Keratinocyte (primary cell): ENCODE measurements at regions not wholly inside any gene's neighbourhood (a gene's known extent, or its start where the extent isn't known, plus 50 kb on each side); places are given as distances from the start of the nearest gene placed in this dataset.

ENCODE experiments used
- DNase-seq: peaks from one replicate; pipeline ENCODE4 v3.0.0-alpha.2; 2011; ENCODE audit warnings: low read depth, missing footprints, low spot score
- FAIRE-seq: peaks from 2 replicates; lab custom pipeline; 2011; peaks lifted over from hg19 to GRCh38; lab: Jason Lieb, UNC
- H2AFZ ChIP-seq: 2 replicates; pipeline ENCODE4 v1.6.0; 2012; ENCODE audit warnings: low read length, control low read depth, inconsistent platforms; ENCODE audit not compliant: control insufficient read depth
- H3K27ac ChIP-seq: 2 replicates; pipeline ENCODE4 v1.5.1; 2011; ENCODE audit warnings: low read length; ENCODE audit not compliant: control insufficient read depth, insufficient read depth
- H3K27me3 ChIP-seq: 3 replicates; pipeline ENCODE4 v1.6.0; 2011; ENCODE audit warnings: low read length; ENCODE audit not compliant: control insufficient read depth, insufficient read depth; ENCODE audit errors: extremely low read depth
- H3K36me3 ChIP-seq, 2 experiments: 2 replicates in 1 of 2; 3 replicates in 1 of 2; pipeline ENCODE4 v1.5.1; 2011; ENCODE audit warnings: low read length in 2 of 2, mild to moderate bottlenecking in 1 of 2; ENCODE audit not compliant: control insufficient read depth in 2 of 2, insufficient read depth in 2 of 2; ENCODE audit errors: extremely low read depth in 1 of 2
- H3K4me1 ChIP-seq: 3 replicates; pipeline ENCODE4 v1.5.1; 2011; ENCODE audit warnings: low read length; ENCODE audit not compliant: control insufficient read depth, insufficient read depth; ENCODE audit errors: extremely low read depth
- H3K4me2 ChIP-seq: 3 replicates; pipeline ENCODE4 v1.6.0; 2011; ENCODE audit warnings: low read depth, low read length; ENCODE audit not compliant: control insufficient read depth, insufficient read depth; ENCODE audit errors: extremely low read depth
- H3K4me3 ChIP-seq, 3 experiments: fragments of 200-600 bp in 1 of 3; sonication (generic) in 1 of 3; 2 replicates in 2 of 3; 3 replicates in 1 of 3; pipeline ENCODE4 v1.5.1; 2011 to 2016; ENCODE audit warnings: low read length in 3 of 3, mild to moderate bottlenecking in 3 of 3, control low read depth in 2 of 3, inconsistent platforms in 1 of 3, low read depth in 1 of 3, mixed read lengths in 1 of 3, mixed run types in 1 of 3, moderate library complexity in 1 of 3; ENCODE audit not compliant: control insufficient read depth in 2 of 3, insufficient read depth in 2 of 3; ENCODE audit errors: extremely low read depth in 1 of 3
- H3K79me2 ChIP-seq: 2 replicates; pipeline ENCODE4 v1.6.0; 2012; ENCODE audit warnings: low read length; ENCODE audit not compliant: control insufficient read depth, insufficient read depth
- H3K9ac ChIP-seq: 3 replicates; pipeline ENCODE4 v1.6.0; 2011; ENCODE audit warnings: low read length; ENCODE audit not compliant: control insufficient read depth, insufficient read depth; ENCODE audit errors: extremely low read depth
- H3K9me1 ChIP-seq: 3 replicates; pipeline ENCODE4 v1.6.0; 2011; ENCODE audit warnings: low read length; ENCODE audit not compliant: control insufficient read depth, insufficient read depth; ENCODE audit errors: extremely low read depth
- H3K9me3 ChIP-seq: 2 replicates; pipeline ENCODE4 v1.5.1; 2012; ENCODE audit warnings: low read depth, low read length; ENCODE audit not compliant: control insufficient read depth
- H4K20me1 ChIP-seq: 3 replicates; pipeline ENCODE4 v1.6.0; 2011; ENCODE audit warnings: low read length; ENCODE audit not compliant: control insufficient read depth, insufficient read depth; ENCODE audit errors: extremely low read depth
- EZH2 ChIP-seq: IDR thresholded peaks from one replicate; pipeline ENCODE4 v1.6.1; 2012; ENCODE audit warnings: inconsistent platforms, mild to moderate bottlenecking, low read length, moderate library complexity
- dilution Hi-C: fragments of 300-500 bp; cut with MboI; formaldehyde crosslinking; loops from one replicate; pipeline ENCODE4 v1.7.0; 2020; ENCODE audit warnings: low sequenced_read_pairs; ENCODE audit not compliant: extremely low pct_ligation_motif_present
- TF ChIP-seq, protein P1 (sequence below), 3 experiments: IDR thresholded peaks in 1 of 3; conservative IDR thresholded peaks in 1 of 3; optimal IDR thresholded peaks in 1 of 3; 2 replicates in 2 of 3; 3 replicates in 1 of 3; pipeline versions ENCODE3 to v1.5.1; 2011; ENCODE audit warnings: low read length in 3 of 3, mild to moderate bottlenecking in 3 of 3, moderate library complexity in 2 of 3, control low read depth in 1 of 3, inconsistent platforms in 1 of 3; ENCODE audit not compliant: insufficient read depth in 2 of 3; ENCODE audit errors: extremely low read depth in 1 of 3

DNA sequence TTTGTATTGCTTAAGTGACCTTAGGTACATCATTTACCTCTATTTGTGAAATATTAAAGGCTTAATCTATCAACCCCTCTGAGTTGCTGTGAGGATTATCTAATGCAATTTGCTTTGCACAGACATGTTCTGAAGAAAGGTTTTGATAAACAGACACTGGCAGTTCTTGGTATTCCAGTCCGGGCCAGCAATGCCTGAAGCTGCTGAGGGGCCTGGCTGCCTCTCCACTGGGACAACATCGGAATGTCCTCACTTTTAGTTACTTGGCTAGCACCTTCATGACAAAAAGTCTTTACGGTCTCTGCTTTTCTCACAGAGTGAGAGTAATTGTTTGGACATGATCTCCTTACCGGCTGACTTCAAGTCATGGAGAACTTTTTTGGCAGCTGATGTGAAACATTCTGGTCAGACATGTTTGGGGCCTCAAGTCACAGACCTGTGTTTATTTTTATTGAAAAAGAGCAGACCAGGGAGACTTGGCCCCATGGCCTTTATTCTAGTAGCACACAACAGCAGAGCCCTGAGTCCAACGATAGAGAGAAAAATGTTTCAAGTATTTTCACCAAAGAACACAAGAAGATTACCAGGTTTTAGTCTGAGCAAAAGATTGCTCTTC, 1112.3 kb upstream of the FANCL start:
- H3K79me2 ChIP-seq: no peaks in the 10 kb centered on the region
- no peak overlapping the region for H3K9ac ChIP-seq
- DNase-seq: no peak
- no peak overlapping the region for H3K4me2 ChIP-seq
- H3K9me1 ChIP-seq: no peaks in the 10 kb centered on the region
- no peak overlapping the region for H3K4me3 ChIP-seq
- H3K36me3 ChIP-seq: no peaks in the 10 kb centered on the region
- no peaks in the 10 kb centered on the region for H3K9me3 ChIP-seq
- peak overlapping the region; percentile 41 for H2AFZ ChIP-seq
- FAIRE-seq: peak; percentile 46
- TF ChIP-seq EZH2: no peak
- TF ChIP-seq, protein P1, sequence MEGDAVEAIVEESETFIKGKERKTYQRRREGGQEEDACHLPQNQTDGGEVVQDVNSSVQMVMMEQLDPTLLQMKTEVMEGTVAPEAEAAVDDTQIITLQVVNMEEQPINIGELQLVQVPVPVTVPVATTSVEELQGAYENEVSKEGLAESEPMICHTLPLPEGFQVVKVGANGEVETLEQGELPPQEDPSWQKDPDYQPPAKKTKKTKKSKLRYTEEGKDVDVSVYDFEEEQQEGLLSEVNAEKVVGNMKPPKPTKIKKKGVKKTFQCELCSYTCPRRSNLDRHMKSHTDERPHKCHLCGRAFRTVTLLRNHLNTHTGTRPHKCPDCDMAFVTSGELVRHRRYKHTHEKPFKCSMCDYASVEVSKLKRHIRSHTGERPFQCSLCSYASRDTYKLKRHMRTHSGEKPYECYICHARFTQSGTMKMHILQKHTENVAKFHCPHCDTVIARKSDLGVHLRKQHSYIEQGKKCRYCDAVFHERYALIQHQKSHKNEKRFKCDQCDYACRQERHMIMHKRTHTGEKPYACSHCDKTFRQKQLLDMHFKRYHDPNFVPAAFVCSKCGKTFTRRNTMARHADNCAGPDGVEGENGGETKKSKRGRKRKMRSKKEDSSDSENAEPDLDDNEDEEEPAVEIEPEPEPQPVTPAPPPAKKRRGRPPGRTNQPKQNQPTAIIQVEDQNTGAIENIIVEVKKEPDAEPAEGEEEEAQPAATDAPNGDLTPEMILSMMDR (optimal IDR thresholded peaks at IDR 0.05 in 1 of 3, IDR thresholded peaks at IDR 0.05 in 1 of 3, conservative IDR thresholded peaks at IDR 0.05 in 1 of 3; ENCODE audit: extremely low read depth in 1 of 3, insufficient read depth in 2 of 3, low read length in 3 of 3): no peak
- dilution Hi-C loops: no loop called here
- no peaks in the 10 kb centered on the region for H3K4me1 ChIP-seq
- no peak overlapping the region for H3K27ac ChIP-seq
- no peaks in the 10 kb centered on the region for H4K20me1 ChIP-seq
- H3K27me3 ChIP-seq: no peaks in the 10 kb centered on the region

DNA sequence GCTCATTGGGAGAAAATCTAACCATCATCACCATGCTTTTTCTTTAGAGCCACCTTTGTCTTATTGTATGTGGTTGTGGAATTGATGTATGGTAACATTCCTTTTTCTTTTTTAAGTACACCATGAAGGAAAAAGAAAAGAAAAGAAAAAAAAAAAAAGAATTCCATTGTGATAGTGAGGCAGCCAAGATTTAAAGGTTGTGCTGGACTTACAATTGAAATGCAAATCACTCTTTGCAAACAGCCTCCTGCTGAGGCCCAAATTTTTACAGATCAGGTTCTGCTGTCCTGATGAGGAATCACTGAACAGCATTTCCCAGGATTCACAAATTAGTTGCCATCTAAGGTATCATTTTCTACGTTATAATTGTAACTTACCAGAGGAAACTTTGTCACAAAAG, 1101.0 kb upstream of the FANCL start:
- no peak for FAIRE-seq
- dilution Hi-C loops: no loop called here
- no peaks in the 10 kb centered on the region for H3K36me3 ChIP-seq

More for the DNA sequence above, 1101.0 kb upstream of the FANCL start:
- Histone ChIP-seq H3K27ac (no peak overlapping the region), H3K4me1 (no peaks in the 10 kb centered on the region), H4K20me1 (no peaks in the 10 kb centered on the region), H2AFZ (no peak overlapping the region), H3K4me2 (no peak overlapping the region), H3K4me3 (no peak overlapping the region), H3K9ac (no peak overlapping the region), H3K9me3 (no peaks in the 10 kb centered on the region), H3K9me1 (no peaks in the 10 kb centered on the region), H3K27me3 (no peaks in the 10 kb centered on the region), H3K79me2 (no peaks in the 10 kb centered on the region)
- no peak for DNase-seq
- TF ChIP-seq, protein P1 (optimal IDR thresholded peaks at IDR 0.05 in 1 of 3, IDR thresholded peaks at IDR 0.05 in 1 of 3, conservative IDR thresholded peaks at IDR 0.05 in 1 of 3; ENCODE audit: extremely low read depth in 1 of 3, insufficient read depth in 2 of 3, low read length in 3 of 3): no peak
- no peak for TF ChIP-seq EZH2
